Upper lobe of right lung (tissue), 1 donor: ENCODE measurements at regions not wholly inside any gene's neighbourhood (a gene's known extent, or its start where the extent isn't known, plus 50 kb on each side); places are given as distances from the start of the nearest gene placed in this dataset.

Experiments used
- ATAC-seq: fragments of 200-7000 bp; cut with Tn5 transposase; one replicate; pipeline ENCODE4 v1.9.1; 2020; ENCODE audit warnings: mild to moderate bottlenecking, moderate library complexity
- DNase-seq: peaks from one replicate; pipeline ENCODE4 v3.0.0-alpha.2; 2020
- H3K27ac ChIP-seq: fragments of 200-600 bp; one replicate; pipeline ENCODE4 v1.8.0; 2022
- H3K27me3 ChIP-seq: fragments of 200-600 bp; one replicate; pipeline ENCODE4 v1.8.0; 2022; ENCODE audit warnings: mild to moderate bottlenecking
- H3K36me3 ChIP-seq: fragments of 200-600 bp; one replicate; pipeline ENCODE4 v1.8.0; 2022
- H3K4me1 ChIP-seq: fragments of 200-600 bp; one replicate; pipeline ENCODE4 v1.8.0; 2022
- H3K4me3 ChIP-seq: fragments of 200-600 bp; one replicate; pipeline ENCODE4 v1.8.0; 2022; ENCODE audit warnings: mild to moderate bottlenecking
- H3K9me3 ChIP-seq: fragments of 200-600 bp; one replicate; pipeline ENCODE4 v1.8.0; 2022
- CTCF ChIP-seq: fragments of 200-600 bp; IDR thresholded peaks from one replicate; pipeline ENCODE4 v1.8.0; 2022; ENCODE audit warnings: antibody characterized with exemption
- intact Hi-C: fragments of 100-400 bp; cut with DNase I; formaldehyde crosslinking; loops from one replicate; pipeline ENCODE4 v1.11.0; 2022
- donor health status: DM: no; HTN: yes; CAD: no; lungs with severe emphysema.

GRCh38 chr4:132076829-132077228 lies 1072.3 kb upstream of the PCDH10 start:
- Histone ChIP-seq H3K27ac (no peak overlapping the region), H3K27me3 (no peaks in the 10 kb centered on the region), H3K9me3 (no peaks in the 10 kb centered on the region), H3K4me1 (no peaks in the 10 kb centered on the region), H3K36me3 (no peaks in the 10 kb centered on the region), H3K4me3 (no peak overlapping the region)
- ATAC-seq: no peak
- no peak for DNase-seq
- TF ChIP-seq CTCF: no peak
- intact Hi-C loops: no loop called here

- H3K27me3 ChIP-seq: no peaks in the 10 kb centered on the region
- no peaks in the 10 kb centered on the region for H3K4me1 ChIP-seq
- no peaks in the 10 kb centered on the region for H3K9me3 ChIP-seq
- ATAC-seq: no peak
- TF ChIP-seq CTCF: no peak
- intact Hi-C loops: no loop called here
- no peak overlapping the region for H3K4me3 ChIP-seq
- H3K27ac ChIP-seq: no peak overlapping the region
- H3K36me3 ChIP-seq: no peaks in the 10 kb centered on the region
- no peak for DNase-seq
Observed at GRCh38 chr4:132085105-132085504, 1064.0 kb upstream of the PCDH10 start.

GRCh38 chr4:132094017-132094416 lies 1055.1 kb upstream of the PCDH10 start:
- no peaks in the 10 kb centered on the region for H3K4me1 ChIP-seq
- no peak for TF ChIP-seq CTCF
- intact Hi-C loops: no loop called here

GRCh38 chr4:132097041-132097440 lies 1052.1 kb upstream of the PCDH10 start:
- intact Hi-C loops: no loop called here
- Histone ChIP-seq H3K27me3 (no peaks in the 10 kb centered on the region), H3K27ac (no peak overlapping the region), H3K4me3 (no peak overlapping the region), H3K36me3 (no peaks in the 10 kb centered on the region), H3K9me3 (no peaks in the 10 kb centered on the region), H3K4me1 (no peaks in the 10 kb centered on the region)
- no peak for TF ChIP-seq CTCF
- DNase-seq (no peak), ATAC-seq (no peak)

More at GRCh38 chr4:132094017-132094416, 1055.1 kb upstream of the PCDH10 start:
- Histone ChIP-seq H3K9me3 (no peaks in the 10 kb centered on the region), H3K27me3 (no peaks in the 10 kb centered on the region), H3K4me3 (no peak overlapping the region), H3K27ac (no peak overlapping the region), H3K36me3 (no peaks in the 10 kb centered on the region)
- ATAC-seq (no peak), DNase-seq (no peak)

- intact Hi-C loops: no loop called here
- no peaks in the 10 kb centered on the region for H3K4me1 ChIP-seq
- no peak overlapping the region for H3K4me3 ChIP-seq
- DNase-seq (no peak), ATAC-seq (no peak)
- no peaks in the 10 kb centered on the region for H3K36me3 ChIP-seq
- H3K9me3 ChIP-seq: no peaks in the 10 kb centered on the region
- H3K27me3 ChIP-seq: no peaks in the 10 kb centered on the region
- TF ChIP-seq CTCF: no peak
- H3K27ac ChIP-seq: no peak overlapping the region
Observed at GRCh38 chr4:132101526-132101925, 1047.6 kb upstream of the PCDH10 start.

- intact Hi-C loops: no loop called here
- no peak overlapping the region for H3K4me3 ChIP-seq
- H3K27me3 ChIP-seq: no peaks in the 10 kb centered on the region
- H3K4me1 ChIP-seq: no peaks in the 10 kb centered on the region
- TF ChIP-seq CTCF: no peak
- H3K36me3 ChIP-seq: no peaks in the 10 kb centered on the region
- ATAC-seq (no peak), DNase-seq (no peak)
- no peak overlapping the region for H3K27ac ChIP-seq
- no peaks in the 10 kb centered on the region for H3K9me3 ChIP-seq
Observed at GRCh38 chr4:132108784-132109183, 1040.3 kb upstream of the PCDH10 start.
